ENCODE measurements at regions not wholly inside any gene's neighbourhood (a gene's known extent, or its start where the extent isn't known, plus 50 kb on each side); places are given as distances from the start of the nearest gene placed in this dataset.

- no peak for TF ChIP-seq POLR2AphosphoS5 (IDR thresholded peaks at IDR 0.05)
- no peak for TF ChIP-seq POLR2A (IDR thresholded peaks at IDR 0.05; ENCODE audit: low read depth)
- TF ChIP-seq EP300 (IDR thresholded peaks at IDR 0.05) = no peak
- TF ChIP-seq CTCF (IDR thresholded peaks at IDR 0.05) = no peak
- Histone ChIP-seq H3K4me3 (no peak overlapping the region), H3K36me3 (no peaks in the 10 kb centered on the region), H3K9me3 (no peaks in the 10 kb centered on the region), H3K27ac (replicated peaks in 1 of 4) (no peak overlapping the region), H3K4me1 (no peaks in the 10 kb centered on the region), H3K27me3 (no peaks in the 10 kb centered on the region)
- intact Hi-C loops (cut with DNase I) = no loop called here
- WGBS = 93% methylated on average over 3 of the region's 3 CpGs
- no peak for DNase-seq (ENCODE audit: extremely low spot score)
Observed at GRCh38 chr9:107214381-107214780, 68.7 kb upstream of the RAD23B start.

GRCh38 chr9:107214915-107215314 lies 68.2 kb upstream of the RAD23B start:
- no peaks in the 10 kb centered on the region for H3K9me3 ChIP-seq
- no peak overlapping the region for H3K4me3 ChIP-seq
- intact Hi-C loops (cut with DNase I) = no loop called here
- H3K36me3 ChIP-seq = no peaks in the 10 kb centered on the region
- DNase-seq (ENCODE audit: extremely low spot score) = no peak
- no peaks in the 10 kb centered on the region for H3K4me1 ChIP-seq
- no peaks in the 10 kb centered on the region for H3K27me3 ChIP-seq
- no peak for TF ChIP-seq EP300 (IDR thresholded peaks at IDR 0.05)
- no peak for TF ChIP-seq POLR2A (IDR thresholded peaks at IDR 0.05; ENCODE audit: low read depth)
- TF ChIP-seq POLR2AphosphoS5 (IDR thresholded peaks at IDR 0.05) = no peak
- no peak for TF ChIP-seq CTCF (IDR thresholded peaks at IDR 0.05)
- no peak overlapping the region for H3K27ac ChIP-seq (replicated peaks in 1 of 4)
- 86% methylated on average over 2 of the region's 2 CpGs for WGBS

GRCh38 chr9:107215381-107215780 lies 67.7 kb upstream of the RAD23B start:
- H3K4me3 ChIP-seq = no peak overlapping the region
- intact Hi-C loops (cut with DNase I) = no loop called here
- no peak overlapping the region for H3K27ac ChIP-seq (replicated peaks in 1 of 4)
- no peaks in the 10 kb centered on the region for H3K27me3 ChIP-seq
- no peaks in the 10 kb centered on the region for H3K9me3 ChIP-seq
- 100% methylated on average over 2 of the region's 2 CpGs for WGBS
- no peaks in the 10 kb centered on the region for H3K4me1 ChIP-seq
- no peaks in the 10 kb centered on the region for H3K36me3 ChIP-seq
- no peak for TF ChIP-seq EP300 (IDR thresholded peaks at IDR 0.05)
- no peak for TF ChIP-seq CTCF (IDR thresholded peaks at IDR 0.05)
- TF ChIP-seq POLR2A (IDR thresholded peaks at IDR 0.05; ENCODE audit: low read depth) = no peak
- no peak for TF ChIP-seq POLR2AphosphoS5 (IDR thresholded peaks at IDR 0.05)
- DNase-seq (ENCODE audit: extremely low spot score) = no peak

- DNase-seq (ENCODE audit: extremely low spot score) = peak; percentile 29
- H3K36me3 ChIP-seq = no peaks in the 10 kb centered on the region
- H3K9me3 ChIP-seq = no peaks in the 10 kb centered on the region
- 96% methylated on average over 4 of the region's 4 CpGs for WGBS
- intact Hi-C loops (cut with DNase I) = no loop called here
- H3K4me1 ChIP-seq = peaks cover 0 to 3% (median 2%) of the 10 kb centered on the region in 4 donors
- H3K27me3 ChIP-seq = no peaks in the 10 kb centered on the region
- no peak overlapping the region for H3K27ac ChIP-seq (replicated peaks in 1 of 4)
- H3K4me3 ChIP-seq = no peak overlapping the region
- TF ChIP-seq POLR2A (IDR thresholded peaks at IDR 0.05; ENCODE audit: low read depth) (no peak), POLR2AphosphoS5 (IDR thresholded peaks at IDR 0.05) (no peak), CTCF (IDR thresholded peaks at IDR 0.05) (no peak), EP300 (IDR thresholded peaks at IDR 0.05) (no peak)
Observed at GRCh38 chr9:107216329-107216728, 66.8 kb upstream of the RAD23B start.

- intact Hi-C loops (cut with DNase I) = no loop called here
- no peaks in the 10 kb centered on the region for H3K9me3 ChIP-seq
- H3K27ac ChIP-seq (replicated peaks in 1 of 4) = no peak overlapping the region
- H3K36me3 ChIP-seq = no peaks in the 10 kb centered on the region
- H3K4me1 ChIP-seq = peaks cover 0 to 14% (median 13%) of the 10 kb centered on the region in 4 donors
- H3K27me3 ChIP-seq = no peaks in the 10 kb centered on the region
- DNase-seq (ENCODE audit: extremely low spot score) = peak; percentile 45
- TF ChIP-seq CTCF (IDR thresholded peaks at IDR 0.05) (no peak), EP300 (IDR thresholded peaks at IDR 0.05) (no peak), POLR2A (IDR thresholded peaks at IDR 0.05; ENCODE audit: low read depth) (no peak), POLR2AphosphoS5 (IDR thresholded peaks at IDR 0.05) (no peak)
- 88% methylated on average over 6 of the region's 6 CpGs for WGBS
- H3K4me3 ChIP-seq = no peak overlapping the region
Observed at GRCh38 chr9:107218829-107219485, 64.1 kb upstream of the RAD23B start.

Measured in esophagus muscularis mucosa (tissue), 4 donors.